ENCODE measurements at regions not wholly inside any gene's neighbourhood (a gene's known extent, or its start where the extent isn't known, plus 50 kb on each side); places are given as distances from the start of the nearest gene placed in this dataset.

DNA sequence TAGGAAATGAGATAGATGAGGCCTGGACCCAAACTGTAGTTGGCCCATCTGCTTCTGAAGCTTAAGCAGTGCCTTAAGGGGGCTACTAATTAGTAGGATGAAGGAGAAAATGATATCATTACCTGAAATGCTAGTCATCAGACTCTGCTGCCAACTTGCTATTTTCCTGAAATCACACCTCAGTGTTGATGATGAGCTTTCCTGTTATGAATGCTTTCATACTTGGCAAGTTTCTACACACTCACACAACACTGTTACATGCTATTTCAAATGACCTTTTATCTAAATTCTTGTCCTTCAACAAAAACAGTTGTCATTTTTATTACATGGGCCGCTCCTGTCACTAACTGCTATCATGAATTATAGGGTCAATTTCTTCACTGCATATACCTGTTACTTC, 416.0 kb downstream of the PRDM5 start:
- TF ChIP-seq, protein P1, sequence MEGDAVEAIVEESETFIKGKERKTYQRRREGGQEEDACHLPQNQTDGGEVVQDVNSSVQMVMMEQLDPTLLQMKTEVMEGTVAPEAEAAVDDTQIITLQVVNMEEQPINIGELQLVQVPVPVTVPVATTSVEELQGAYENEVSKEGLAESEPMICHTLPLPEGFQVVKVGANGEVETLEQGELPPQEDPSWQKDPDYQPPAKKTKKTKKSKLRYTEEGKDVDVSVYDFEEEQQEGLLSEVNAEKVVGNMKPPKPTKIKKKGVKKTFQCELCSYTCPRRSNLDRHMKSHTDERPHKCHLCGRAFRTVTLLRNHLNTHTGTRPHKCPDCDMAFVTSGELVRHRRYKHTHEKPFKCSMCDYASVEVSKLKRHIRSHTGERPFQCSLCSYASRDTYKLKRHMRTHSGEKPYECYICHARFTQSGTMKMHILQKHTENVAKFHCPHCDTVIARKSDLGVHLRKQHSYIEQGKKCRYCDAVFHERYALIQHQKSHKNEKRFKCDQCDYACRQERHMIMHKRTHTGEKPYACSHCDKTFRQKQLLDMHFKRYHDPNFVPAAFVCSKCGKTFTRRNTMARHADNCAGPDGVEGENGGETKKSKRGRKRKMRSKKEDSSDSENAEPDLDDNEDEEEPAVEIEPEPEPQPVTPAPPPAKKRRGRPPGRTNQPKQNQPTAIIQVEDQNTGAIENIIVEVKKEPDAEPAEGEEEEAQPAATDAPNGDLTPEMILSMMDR (IDR thresholded peaks at IDR 0.05) = no peak
- no peak for TF ChIP-seq EP300 (IDR thresholded peaks at IDR 0.05)
